MV-4-11 (cell line): ENCODE measurements at regions not wholly inside any gene's neighbourhood (a gene's known extent, or its start where the extent isn't known, plus 50 kb on each side); places are given as distances from the start of the nearest gene placed in this dataset.

Experiments
- DNase-seq: peaks from one replicate; lab custom pipeline; 2025; lab: John Stamatoyannopoulos, UW

DNA sequence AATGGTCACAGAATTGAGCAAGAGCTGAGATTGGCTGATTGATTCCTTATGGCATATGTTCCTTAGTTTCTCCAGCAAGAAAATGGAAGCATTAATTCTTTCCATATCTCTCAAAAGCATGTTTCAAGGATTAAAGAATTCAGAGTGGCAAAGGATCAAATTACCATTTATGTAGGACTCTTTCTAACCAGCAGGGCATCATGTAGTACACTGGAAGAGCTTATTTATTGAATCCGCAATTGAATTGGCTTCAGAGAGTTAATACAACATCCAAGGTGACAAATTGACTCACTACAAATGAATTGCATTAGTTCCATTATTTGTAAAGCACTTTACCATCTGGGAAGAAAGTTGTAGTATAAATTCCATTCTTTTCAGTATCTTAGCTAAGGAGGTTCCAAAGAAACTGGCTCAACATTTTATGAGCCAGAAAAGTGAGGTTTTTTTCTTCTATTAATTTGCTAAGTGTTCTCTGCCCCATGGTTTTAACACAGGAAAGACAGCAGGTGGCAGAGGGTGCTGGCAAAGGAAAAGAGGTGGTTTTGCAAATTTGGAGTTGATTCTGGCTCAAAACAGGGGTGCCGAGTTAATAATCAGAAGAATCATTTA lies 409.9 kb downstream of the MTX2 start:
- DNase-seq, result no peak

- no peak for DNase-seq
Observed at GRCh38 chr2:176680916-176681516, 411.8 kb downstream of the MTX2 start.

DNA sequence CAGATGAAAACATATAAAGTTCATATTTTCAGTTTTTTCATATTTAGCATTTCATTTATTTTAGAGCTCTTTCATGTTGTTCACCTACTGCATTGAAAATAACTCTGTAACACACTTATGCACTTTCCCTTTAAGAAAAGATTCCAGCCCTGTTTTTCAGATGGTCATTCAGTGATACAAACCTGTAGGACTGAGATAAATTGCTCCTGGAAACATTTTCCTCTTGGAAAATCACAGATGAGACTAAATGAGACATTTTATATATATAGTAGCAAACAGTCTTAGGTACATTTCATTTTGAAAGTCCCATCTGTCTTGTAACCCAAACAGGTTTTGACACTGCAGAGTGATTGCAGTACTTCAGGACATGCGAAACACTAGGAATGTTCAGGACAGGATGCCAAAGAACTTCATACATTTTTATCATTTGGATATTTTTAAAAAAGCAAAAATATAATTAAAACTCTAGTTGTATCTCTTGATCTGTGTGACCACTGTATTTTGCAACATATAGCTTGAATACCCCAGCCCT lies 412.4 kb downstream of the MTX2 start:
- no peak for DNase-seq

GRCh38 chr2:176682278-176682677 lies 413.0 kb downstream of the MTX2 start:
- DNase-seq, result no peak

GRCh38 chr2:176683618-176684111 lies 414.4 kb downstream of the MTX2 start:
- DNase-seq, result no peak

GRCh38 chr2:176685908-176686307 lies 416.7 kb downstream of the MTX2 start:
- no peak for DNase-seq

DNA sequence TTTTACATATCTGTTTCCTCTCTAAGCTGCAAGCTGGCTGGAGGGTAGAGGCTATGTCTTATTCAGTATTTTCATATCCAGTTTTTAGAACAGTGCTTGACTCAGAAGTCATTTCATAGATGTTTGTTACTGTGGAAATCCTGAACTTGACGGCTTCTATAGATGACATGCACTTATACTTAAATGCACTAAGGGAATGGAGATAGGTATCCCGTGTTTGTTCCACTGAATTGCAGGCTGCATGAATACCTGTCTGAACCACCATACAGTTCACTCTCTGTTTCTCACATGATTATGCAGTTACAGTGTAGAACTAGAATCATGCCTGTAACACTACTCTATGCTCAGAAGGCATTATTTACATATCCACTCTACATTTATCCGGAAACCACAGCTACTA lies 417.1 kb downstream of the MTX2 start:
- DNase-seq, result no peak

GRCh38 chr2:176687342-176687741 lies 418.1 kb downstream of the MTX2 start:
- DNase-seq, result no peak

GRCh38 chr2:176687944-176688343 lies 418.7 kb downstream of the MTX2 start:
- no peak for DNase-seq

DNA sequence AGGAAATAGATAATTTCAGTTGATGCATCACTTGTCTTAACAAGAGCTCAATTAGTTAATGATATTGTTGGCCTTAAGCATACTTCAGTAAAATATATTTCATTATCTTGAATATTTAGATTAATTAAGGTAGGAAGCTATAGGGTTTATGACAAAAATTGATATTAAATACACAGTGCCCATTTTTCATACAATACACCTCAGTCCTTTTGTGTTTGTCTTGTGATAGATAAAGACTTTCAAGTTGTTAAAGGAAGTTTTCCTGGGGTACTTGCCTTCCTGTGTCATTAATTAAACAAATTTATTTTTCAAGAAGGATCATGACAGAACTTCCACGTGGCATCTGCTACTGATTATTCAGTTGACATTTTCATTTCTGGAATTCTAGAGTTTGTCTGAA lies 420.5 kb downstream of the MTX2 start:
- no peak for DNase-seq

DNA sequence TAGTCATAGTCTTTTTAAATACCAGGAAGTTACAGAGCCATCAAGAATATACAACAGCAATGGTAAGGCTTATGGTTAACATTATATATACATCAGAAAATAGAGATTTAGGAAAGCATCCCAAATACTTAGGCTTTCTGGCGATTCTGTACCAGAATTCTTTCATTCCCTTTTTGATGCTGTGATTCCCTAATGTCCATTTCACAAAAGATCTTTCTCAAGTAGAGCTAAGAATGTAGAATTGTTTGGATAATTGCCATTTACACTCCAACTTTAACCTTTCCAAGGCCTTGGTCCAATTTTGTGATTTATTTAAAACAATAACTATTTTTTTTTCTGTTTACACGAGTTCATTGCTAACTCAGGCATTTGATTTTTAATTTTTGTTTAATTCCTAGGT lies 422.2 kb downstream of the MTX2 start:
- DNase-seq, result no peak

DNA sequence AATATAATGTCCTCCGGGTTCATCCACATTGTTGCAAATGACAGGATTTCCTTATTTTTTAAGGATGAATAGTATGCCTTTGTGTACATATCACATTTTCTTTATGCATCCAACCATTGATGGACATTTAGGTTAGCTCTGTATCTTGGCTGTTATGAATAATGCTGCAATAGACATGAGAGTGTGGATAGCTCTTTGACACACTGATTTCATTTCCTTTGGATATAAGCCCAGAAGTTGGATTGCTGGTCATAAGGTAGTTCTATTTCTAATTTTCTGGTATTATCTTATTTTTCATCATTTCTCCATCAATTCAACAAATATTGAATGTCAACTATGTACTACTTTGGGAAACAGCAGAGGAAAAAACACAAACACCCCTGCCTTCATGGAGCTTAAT lies 423.3 kb downstream of the MTX2 start:
- no peak for DNase-seq

- DNase-seq, result no peak
Observed at GRCh38 chr2:176699098-176699497, 429.9 kb downstream of the MTX2 start.

- DNase-seq, result no peak
Observed at GRCh38 chr2:176699644-176700043, 430.4 kb downstream of the MTX2 start.

GRCh38 chr2:176702131-176702530 lies 432.9 kb downstream of the MTX2 start:
- DNase-seq, result no peak

DNA sequence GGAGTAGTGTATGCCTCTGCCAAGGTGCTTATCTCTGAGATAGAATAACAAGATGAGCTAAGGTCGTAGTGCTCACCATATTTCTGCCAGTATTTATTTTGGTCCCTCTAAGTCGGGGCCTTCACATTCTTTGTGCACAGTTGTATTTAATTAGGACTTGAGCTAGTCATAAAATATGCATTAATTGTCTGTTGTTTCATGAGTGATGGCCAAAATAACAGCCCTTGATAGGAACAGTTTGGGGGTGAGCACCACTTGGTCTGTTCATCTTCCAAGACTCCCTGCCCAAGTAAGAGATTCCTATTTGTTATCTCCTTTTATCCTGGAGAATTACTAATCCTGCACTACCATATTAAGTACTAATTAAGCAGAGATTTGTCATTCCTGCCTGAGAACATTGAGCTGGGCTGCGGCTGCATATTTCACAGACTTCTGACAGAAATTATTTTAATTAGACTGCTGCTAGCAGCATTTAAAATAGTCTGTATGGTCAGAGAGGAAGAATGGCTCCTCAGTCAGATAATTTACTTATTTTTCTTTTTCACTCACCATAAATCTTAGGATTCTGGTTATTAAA lies 435.1 kb downstream of the MTX2 start:
- DNase-seq, result no peak

DNA sequence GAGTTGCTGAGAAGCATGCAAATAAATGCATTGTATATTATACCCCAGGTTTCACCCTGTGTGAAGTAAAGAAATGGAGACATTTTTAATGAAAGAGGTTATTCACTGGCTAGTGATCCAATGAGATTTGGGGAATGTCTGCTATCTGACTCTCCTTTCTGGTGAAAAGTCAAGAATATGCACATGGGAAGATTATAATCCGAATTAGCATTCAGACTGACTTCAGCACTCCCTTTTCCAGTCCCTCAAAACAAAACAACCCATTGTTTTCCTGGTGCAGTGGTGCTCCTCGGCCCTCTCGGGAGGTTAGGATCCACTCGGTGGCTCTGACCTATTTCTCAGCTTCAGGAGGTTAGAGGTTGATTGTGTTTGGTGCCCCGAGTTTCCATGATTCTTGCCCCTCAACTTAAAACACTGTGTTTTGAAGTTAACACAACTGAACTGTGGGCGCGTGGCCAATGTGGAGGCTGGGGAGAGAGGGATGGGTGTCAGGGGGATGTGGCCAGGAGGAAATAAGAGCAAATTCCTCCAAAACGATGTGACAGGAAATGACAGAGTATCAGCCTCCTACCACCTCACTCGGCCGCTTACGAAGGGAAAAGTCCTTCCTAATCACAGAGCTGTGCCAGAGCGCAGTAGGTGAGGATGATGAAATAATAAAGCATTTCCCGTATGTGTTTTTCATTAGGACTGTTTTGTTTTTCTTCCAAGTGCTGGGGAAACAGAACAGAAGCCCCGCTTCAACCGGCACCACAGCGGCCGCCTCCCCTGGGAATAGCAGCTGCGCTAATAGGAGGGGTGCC lies 440.1 kb downstream of the MTX2 start:
- no peak for DNase-seq

DNA sequence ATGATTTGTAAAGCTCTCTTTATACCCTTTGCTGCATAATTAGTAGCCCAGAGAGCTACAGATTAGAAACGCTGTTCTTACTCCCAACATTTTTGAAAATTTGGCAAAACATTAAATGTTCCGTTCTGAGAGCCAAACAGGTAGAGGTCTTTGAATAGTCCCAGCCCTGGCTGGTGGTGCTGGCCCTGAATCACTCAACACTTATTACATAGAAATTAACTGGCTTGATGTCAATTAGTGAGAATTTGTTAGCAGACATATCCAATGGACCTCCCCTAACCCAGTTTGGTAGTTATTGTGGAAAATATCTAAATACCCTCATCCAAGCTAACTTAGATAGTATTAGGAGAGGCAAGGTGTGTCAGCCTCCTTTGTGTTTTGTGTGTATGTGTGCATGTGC lies 440.7 kb downstream of the MTX2 start:
- no peak for DNase-seq

GRCh38 chr2:176710657-176711186 lies 441.5 kb downstream of the MTX2 start:
- no peak for DNase-seq

DNA sequence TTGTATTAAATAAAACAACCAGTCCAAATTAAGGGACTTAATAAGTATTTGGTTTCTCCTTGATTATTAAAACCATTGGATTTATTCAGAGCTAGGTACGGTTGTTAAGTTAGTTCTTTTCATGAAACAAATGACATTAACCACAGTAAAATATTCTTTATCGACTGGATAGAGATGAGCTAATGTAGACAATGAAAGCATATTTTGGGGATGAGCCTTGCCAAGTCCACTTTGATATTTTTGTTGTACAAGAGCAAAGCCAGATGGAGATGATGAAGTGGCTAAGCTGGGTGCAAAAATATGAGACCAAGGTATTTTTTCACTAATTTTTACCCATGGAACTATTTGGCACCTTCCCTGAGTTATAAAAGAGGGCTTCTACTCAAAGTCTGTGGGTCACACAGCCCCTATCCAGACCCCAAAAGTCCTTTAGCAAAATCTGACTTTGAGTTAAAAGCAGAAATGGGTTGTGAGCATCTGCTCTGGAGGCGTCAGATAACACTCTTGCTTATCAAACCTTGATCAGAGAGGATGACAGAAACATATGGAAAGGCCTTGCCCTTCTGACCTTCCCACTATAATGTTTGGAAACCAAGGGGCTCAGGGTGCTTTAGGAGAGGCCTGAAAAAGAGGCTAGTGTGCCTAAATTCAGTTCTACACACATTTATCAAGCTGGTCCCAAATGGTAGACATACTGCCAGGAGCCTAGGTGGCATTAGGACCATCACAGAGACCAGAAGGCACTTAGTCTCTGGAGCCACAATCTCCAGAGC lies 456.8 kb downstream of the MTX2 start:
- no peak for DNase-seq

DNA sequence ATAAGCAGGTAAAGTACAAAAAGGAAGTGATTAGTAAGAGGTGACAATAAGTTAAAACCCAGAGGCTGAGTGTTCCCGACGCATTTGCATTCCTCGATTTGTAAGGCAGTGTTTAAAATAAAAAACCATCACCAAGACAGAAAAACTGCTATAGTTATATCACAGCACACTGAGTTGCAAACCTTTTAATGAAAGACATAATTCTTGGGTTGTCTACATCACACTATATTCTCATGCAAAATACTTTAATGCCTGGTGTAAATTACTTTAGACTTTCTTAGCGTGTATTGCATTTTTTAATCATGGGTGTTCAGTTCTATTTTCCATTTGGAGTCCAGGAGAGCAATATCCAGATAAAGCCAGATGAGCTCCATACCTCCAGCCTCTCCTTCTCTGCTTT lies 458.5 kb downstream of the MTX2 start:
- no peak for DNase-seq
